HS-27A (cell line): ENCODE measurements at regions not wholly inside any gene's neighbourhood (a gene's known extent, or its start where the extent isn't known, plus 50 kb on each side); places are given as distances from the start of the nearest gene placed in this dataset.

Experiments used
- DNase-seq: peaks from one replicate; pipeline ENCODE4 v3.0.0-alpha.2; 2012; ENCODE audit warnings: low read depth, missing footprints

- no peak for DNase-seq
Observed at GRCh38 chr17:71276079-71276478, 844.7 kb upstream of the SOX9 start.

- no peak for DNase-seq
Observed at GRCh38 chr17:71283486-71283885, 837.3 kb upstream of the SOX9 start.

DNA sequence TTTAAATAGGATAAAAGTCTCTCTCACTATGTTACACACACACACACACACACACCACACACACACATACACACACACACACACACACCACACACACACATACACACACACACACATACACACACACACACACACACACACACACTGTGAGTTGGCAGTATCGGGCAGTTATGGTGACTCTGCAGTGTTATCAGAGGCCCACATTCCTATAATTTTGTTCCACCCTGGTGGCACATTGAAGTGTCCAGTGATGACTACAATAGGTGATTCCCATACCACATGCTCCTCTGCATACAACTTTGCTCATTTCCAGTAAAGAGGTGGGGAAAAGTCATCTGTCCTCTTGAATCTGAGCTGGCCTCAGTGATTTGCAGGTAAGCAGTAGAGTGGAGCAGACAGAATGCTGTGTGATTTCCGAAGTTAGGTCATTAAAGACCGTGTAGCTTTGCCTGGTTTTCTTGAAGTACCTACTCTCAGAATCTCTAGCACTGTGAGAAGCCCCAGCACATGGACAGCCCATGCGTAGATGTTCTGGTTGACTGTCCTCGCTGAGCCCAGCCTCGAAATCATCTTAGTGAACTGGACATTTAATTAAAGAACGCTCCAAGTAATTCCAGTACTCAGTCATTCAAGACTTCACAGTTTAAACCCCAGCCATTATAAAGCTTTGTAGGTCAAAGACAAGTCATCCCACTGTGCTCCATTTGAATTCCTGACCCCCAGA, 836.6 kb upstream of the SOX9 start:
- DNase-seq, result no peak

- no peak for DNase-seq
Observed at GRCh38 chr17:71286625-71287024, 834.2 kb upstream of the SOX9 start.

- DNase-seq, result no peak
Observed at GRCh38 chr17:71287071-71287823, 833.6 kb upstream of the SOX9 start.

GRCh38 chr17:71292006-71292405, 828.8 kb upstream of the SOX9 start:
- no peak for DNase-seq

DNA sequence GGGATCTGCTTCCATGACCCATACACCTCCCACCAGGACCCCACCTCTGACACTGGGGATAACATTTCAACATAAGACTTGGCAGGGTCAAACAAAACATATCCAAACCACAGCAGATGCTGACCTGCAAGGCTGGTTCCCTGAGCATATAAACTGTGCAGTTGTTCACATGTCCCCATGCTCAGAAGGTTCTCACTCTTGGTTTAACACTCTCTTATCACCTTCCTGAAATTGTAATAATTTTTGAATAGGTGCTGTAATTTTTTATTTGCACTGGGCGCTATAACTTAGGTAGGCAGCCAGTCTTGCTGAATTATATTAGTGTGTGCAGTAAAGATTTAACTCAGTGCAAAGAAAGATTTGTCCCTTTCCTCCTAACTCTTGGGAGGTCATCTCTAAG, 824.8 kb upstream of the SOX9 start:
- no peak for DNase-seq

GRCh38 chr17:71301063-71301462, 819.8 kb upstream of the SOX9 start:
- no peak for DNase-seq

DNA sequence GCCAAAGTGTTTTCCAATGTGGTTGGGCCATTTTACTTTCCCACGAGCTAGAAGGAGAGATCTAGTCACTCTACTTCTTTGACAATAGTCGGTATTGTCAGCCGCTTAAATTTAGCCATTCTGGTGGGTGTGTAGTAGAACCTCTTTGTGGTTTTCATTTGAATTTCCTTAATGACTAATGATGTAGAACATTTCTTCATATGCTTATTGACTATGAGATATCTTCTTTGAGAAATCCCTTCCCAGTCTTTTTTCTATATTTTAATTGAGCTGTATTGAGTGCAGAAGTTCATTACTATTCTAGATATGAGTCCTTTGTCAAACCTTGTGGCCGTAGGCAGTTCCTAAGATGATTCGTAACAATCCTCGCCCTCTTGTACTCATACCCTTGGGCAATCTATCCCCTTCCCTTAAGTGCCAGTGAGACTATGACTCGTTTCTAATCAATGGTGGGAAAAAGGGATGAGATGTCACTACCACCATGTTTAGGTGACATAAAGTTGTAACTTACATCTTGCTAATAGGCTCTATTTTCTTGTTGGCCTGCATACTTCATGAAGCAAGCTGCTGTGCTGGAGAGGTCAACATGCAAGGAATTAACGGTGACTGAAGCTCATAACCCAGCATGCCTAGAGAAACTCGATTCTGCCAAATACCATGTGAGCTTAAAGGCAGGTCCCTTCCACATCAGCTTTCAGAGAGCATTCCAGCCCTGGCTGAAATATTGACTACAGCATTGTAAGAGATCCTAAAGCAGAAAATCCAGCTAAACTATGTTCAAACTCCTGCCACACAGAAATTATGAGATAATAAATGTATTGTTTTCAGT, 817.9 kb upstream of the SOX9 start:
- no peak for DNase-seq

DNA sequence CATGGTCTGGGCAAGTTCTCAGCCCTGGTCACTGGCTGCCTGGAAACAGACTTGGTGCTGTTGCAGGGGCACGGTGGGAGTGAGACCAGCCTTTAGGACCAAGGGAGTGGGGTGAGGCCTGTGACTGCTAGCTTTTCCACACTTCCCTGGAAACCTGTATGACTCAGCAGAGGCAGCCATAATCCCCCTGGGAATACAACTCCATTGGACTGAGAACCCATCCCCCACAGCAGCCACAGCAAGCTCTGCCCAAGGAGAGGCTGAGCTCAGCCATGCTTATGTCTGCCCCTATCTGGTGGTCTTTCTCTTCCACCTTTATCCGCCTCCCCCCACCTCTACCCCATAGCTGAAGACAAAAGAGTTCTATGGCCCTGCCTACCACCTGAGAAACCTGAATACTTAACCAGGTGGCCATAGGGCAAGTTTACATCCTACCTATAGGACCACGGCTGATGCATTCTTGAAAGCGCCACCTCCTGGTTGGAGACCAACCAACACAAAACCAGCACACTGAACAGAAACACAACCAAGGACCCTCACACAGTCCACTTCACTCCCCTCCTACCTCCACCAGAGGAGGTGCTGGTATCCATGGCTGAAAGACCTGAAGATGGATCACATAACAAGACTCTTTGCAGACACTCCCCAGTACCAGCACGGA, 816.2 kb upstream of the SOX9 start:
- DNase-seq, result no peak

DNA sequence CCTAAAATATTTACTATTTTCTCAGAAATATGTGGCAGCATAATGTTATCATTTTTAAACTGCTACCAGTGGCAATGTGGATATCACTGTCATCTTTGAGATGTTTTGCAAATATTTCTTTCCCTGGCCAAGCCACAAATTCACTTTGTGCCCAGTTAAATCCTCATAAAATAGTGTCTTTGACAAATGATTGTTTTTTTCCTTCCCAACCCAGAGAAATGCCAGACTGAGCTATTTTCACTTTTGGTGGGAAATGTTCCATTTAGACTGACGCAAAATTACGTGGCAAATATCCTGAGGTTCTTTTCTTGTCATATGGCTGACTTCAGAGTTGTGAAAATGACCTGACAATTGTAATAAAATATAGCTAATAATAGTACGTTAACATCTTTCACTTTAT, 807.0 kb upstream of the SOX9 start:
- DNase-seq, result no peak

DNA sequence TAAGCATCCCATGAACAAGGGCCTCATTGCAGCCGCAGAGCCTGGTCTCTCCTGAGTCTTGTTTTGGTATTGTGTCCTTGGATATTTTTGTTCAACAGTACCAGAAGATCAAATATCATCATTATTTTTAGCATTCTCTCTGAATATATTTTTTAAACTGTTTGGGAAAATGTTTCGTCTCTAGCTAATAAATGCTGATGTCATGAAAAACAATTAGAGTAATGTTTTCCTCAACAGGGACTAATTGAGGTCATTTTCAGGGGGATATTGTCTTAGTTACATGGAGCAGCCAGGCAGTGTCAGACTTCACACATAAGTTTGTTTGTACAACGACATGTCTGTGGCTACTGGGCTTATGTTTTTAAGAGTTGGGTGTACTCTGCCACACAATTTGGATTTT, 805.3 kb upstream of the SOX9 start:
- no peak for DNase-seq

GRCh38 chr17:71316176-71316897, 804.5 kb upstream of the SOX9 start:
- no peak for DNase-seq

- no peak for DNase-seq
Observed at GRCh38 chr17:71320009-71320796, 800.6 kb upstream of the SOX9 start.

- DNase-seq, result no peak
Observed at GRCh38 chr17:71325117-71325516, 795.7 kb upstream of the SOX9 start.

DNA sequence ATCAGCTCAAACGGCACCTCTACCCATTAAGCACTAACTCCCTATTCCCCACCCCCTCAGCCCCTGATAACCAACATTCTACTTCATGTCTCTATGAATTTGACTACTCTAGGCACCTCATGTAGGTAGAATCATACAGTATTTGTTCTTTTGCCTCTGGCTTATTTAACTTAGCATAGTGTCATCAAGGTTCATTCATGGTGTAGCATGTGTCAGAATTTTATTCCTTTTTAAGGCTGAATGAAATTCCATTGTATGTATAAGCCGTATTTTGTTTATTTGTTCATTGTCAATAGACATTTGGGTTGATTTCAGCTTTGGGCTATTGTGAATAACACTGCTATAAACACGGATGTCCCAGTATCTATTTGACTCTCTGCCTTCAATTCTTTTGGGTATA, 794.9 kb upstream of the SOX9 start:
- no peak for DNase-seq

GRCh38 chr17:71327376-71328059, 793.3 kb upstream of the SOX9 start:
- no peak for DNase-seq

DNA sequence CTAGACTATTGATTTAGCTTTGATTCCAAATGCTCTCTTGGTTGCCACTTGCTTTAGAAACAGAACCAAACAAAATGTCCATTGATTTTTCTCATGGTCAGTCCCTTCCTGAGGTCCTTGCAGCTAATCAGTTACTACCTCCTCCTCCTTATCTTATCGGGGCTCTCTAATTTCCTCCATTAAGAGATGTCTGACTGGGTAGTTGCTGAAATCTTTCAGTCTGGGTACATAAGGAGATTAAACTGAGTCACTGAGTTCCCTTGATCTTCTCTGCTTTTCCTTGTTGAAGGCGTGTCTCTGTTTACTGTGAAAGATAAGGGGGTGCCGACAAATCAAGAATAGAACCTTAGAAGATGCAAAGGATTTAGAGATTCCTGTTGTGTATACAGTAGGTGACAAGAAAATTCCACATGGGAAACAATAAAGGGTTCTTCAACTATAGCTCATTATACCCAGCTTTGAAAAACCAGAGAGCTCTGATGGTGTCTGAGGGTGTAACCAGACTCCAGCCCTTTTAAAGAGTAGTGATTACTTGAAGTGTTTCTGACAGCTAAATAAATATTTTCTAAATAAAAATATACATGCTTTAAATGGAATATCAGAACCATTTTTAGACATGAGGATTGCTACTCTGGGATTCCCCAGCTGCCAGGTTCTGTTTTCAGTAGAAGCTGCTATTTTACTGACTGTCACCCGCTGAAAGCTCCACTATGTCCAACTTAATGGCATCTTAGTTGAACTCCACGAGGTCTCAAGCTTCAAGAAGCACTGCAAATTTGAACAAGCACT, 791.3 kb upstream of the SOX9 start:
- no peak for DNase-seq

GRCh38 chr17:71330099-71330375, 790.8 kb upstream of the SOX9 start:
- no peak for DNase-seq
